H9 (cell line): ENCODE measurements at regions not wholly inside any gene's neighbourhood (a gene's known extent, or its start where the extent isn't known, plus 50 kb on each side); places are given as distances from the start of the nearest gene placed in this dataset.

ENCODE experiments used
- DNase-seq: peaks from one replicate; pipeline ENCODE4 v3.0.0-alpha.2; 2017
- H2AFZ ChIP-seq: one replicate; pipeline ENCODE4 v1.6.1; 2013; ENCODE audit warnings: mild to moderate bottlenecking, low read length, control low read depth, moderate library complexity
- H2AK5ac ChIP-seq: 2 replicates; pipeline ENCODE4 v1.6.1; 2013; ENCODE audit warnings: low read length, control low read depth, mixed read lengths; ENCODE audit not compliant: insufficient read length
- H2BK120ac ChIP-seq: one replicate; pipeline ENCODE4 v1.6.1; 2013; ENCODE audit warnings: low read depth, mild to moderate bottlenecking, low read length, control low read depth, inconsistent platforms; ENCODE audit not compliant: poor library complexity, severe bottlenecking
- H2BK12ac ChIP-seq: 2 replicates; pipeline ENCODE4 v1.6.1; 2013; ENCODE audit warnings: low read length, control low read depth, mixed read lengths, low read depth; ENCODE audit not compliant: insufficient read length
- H2BK15ac ChIP-seq: 2 replicates; pipeline ENCODE4 v1.6.1; 2013; ENCODE audit warnings: low read depth, low read length, control low read depth
- H2BK20ac ChIP-seq: one replicate; pipeline ENCODE4 v1.6.1; 2013; ENCODE audit warnings: low read depth, mild to moderate bottlenecking, low read length, control low read depth, inconsistent platforms; ENCODE audit not compliant: poor library complexity, severe bottlenecking
- H2BK5ac ChIP-seq: 2 replicates; pipeline ENCODE4 v1.6.1; 2013; ENCODE audit warnings: low read length, control low read depth, mixed read lengths; ENCODE audit not compliant: insufficient read length
- H3K14ac ChIP-seq: 2 replicates; pipeline ENCODE4 v1.6.1; 2013; ENCODE audit warnings: low read length, control low read depth; ENCODE audit not compliant: insufficient read depth
- H3K18ac ChIP-seq: 2 replicates; pipeline ENCODE4 v1.6.1; 2013; ENCODE audit warnings: low read depth, mild to moderate bottlenecking, mixed read lengths, low read length, control low read depth; ENCODE audit not compliant: insufficient read length
- H3K23ac ChIP-seq: 2 replicates; pipeline ENCODE4 v1.6.1; 2013; ENCODE audit warnings: low read length, control low read depth, mixed read lengths, low read depth; ENCODE audit not compliant: insufficient read length
- H3K23me2 ChIP-seq: 2 replicates; pipeline ENCODE4 v1.6.1; 2013; ENCODE audit warnings: low read depth, mild to moderate bottlenecking, mixed read lengths, low read length, control low read depth; ENCODE audit not compliant: insufficient read length, poor library complexity, severe bottlenecking
- H3K27ac ChIP-seq: 2 replicates; pipeline ENCODE4 v1.5.1; 2013; ENCODE audit warnings: low read length, control low read depth, mixed read lengths, low read depth; ENCODE audit not compliant: insufficient read length
- H3K27me3 ChIP-seq: 2 replicates; pipeline ENCODE4 v1.6.1; 2013; ENCODE audit warnings: low read length, control low read depth, inconsistent platforms; ENCODE audit not compliant: insufficient read depth
- H3K4ac ChIP-seq: 2 replicates; pipeline ENCODE4 v1.6.1; 2013; ENCODE audit warnings: low read depth, mild to moderate bottlenecking, control low read depth, inconsistent platforms, low read length, moderate library complexity
- H3K4me1 ChIP-seq: 2 replicates; pipeline ENCODE4 v1.6.1; 2013; ENCODE audit warnings: low read length, control low read depth, inconsistent platforms; ENCODE audit not compliant: insufficient read depth
- H3K4me2 ChIP-seq: 2 replicates; pipeline ENCODE4 v1.6.1; 2013; ENCODE audit warnings: low read length, control low read depth, mixed read lengths; ENCODE audit not compliant: insufficient read length, insufficient read depth
- H3K56ac ChIP-seq: 2 replicates; pipeline ENCODE4 v1.6.1; 2013; ENCODE audit warnings: low read depth, mild to moderate bottlenecking, mixed read lengths, low read length, control low read depth; ENCODE audit not compliant: insufficient read length
- H3K79me1 ChIP-seq: 2 replicates; pipeline ENCODE4 v1.6.1; 2013; ENCODE audit warnings: low read depth, mild to moderate bottlenecking, moderate library complexity, low read length, control low read depth, inconsistent platforms; ENCODE audit not compliant: insufficient read depth, poor library complexity, severe bottlenecking
- H3K79me2 ChIP-seq: 2 replicates; pipeline ENCODE4 v1.6.1; 2013; ENCODE audit warnings: low read length, control low read depth, inconsistent platforms; ENCODE audit not compliant: insufficient read depth
- H3K9ac ChIP-seq: 2 replicates; pipeline ENCODE4 v1.6.1; 2013; ENCODE audit warnings: low read length, control low read depth, mixed read lengths; ENCODE audit not compliant: insufficient read length; ENCODE audit errors: extremely low read depth
- H3K9me3 ChIP-seq: one replicate; pipeline ENCODE4 v1.6.1; 2013; ENCODE audit warnings: low read depth, low read length, inconsistent platforms; ENCODE audit not compliant: control insufficient read depth
- H3T11ph ChIP-seq: one replicate; pipeline ENCODE4 v1.6.1; 2013; ENCODE audit warnings: mild to moderate bottlenecking, low read length, control low read depth, inconsistent platforms
- H4K20me1 ChIP-seq: one replicate; pipeline ENCODE4 v1.6.1; 2013; ENCODE audit not compliant: control insufficient read depth, insufficient read length, insufficient read depth
- H4K5ac ChIP-seq: 2 replicates; pipeline ENCODE4 v1.6.1; 2013; ENCODE audit warnings: low read depth, mild to moderate bottlenecking, mixed read lengths, low read length, control low read depth; ENCODE audit not compliant: insufficient read length
- H4K8ac ChIP-seq: replicated peaks from 2 replicates; pipeline ENCODE4 v1.6.1; 2013; ENCODE audit warnings: low read length, control low read depth, mixed read lengths, low read depth; ENCODE audit not compliant: insufficient read length
- H4K91ac ChIP-seq: 2 replicates; pipeline ENCODE4 v1.6.1; 2013; ENCODE audit warnings: low read depth, mild to moderate bottlenecking, moderate library complexity, mixed read lengths, low read length, control low read depth; ENCODE audit not compliant: insufficient read length
- H3K27ac Mint-ChIP-seq, 3 experiments: 2 replicates in 2 of 3; 3 replicates in 1 of 3; pipeline ENCODE4 v1.8.0; 2020 to 2021; ENCODE audit warnings: mixed read lengths in 3 of 3, mild to moderate bottlenecking in 1 of 3, moderate library complexity in 1 of 3
- H3K27me3 Mint-ChIP-seq: 2 replicates; pipeline ENCODE4 v1.8.0; 2021; ENCODE audit warnings: low read depth, mild to moderate bottlenecking, moderate library complexity, mixed read lengths
- H3K36me3 Mint-ChIP-seq, 3 experiments: 2 replicates in 2 of 3; 3 replicates in 1 of 3; pipeline ENCODE4 v1.8.0; 2020 to 2021; ENCODE audit warnings: low read depth in 3 of 3, mixed read lengths in 3 of 3; ENCODE audit not compliant: insufficient read depth in 1 of 3
- H3K4me1 Mint-ChIP-seq, 2 experiments: 2 replicates each; pipeline ENCODE4 v1.8.0; 2020; ENCODE audit warnings: mixed read lengths in 2 of 2
- H3K4me3 Mint-ChIP-seq, 2 experiments: 2 replicates in 1 of 2; 3 replicates in 1 of 2; pipeline ENCODE4 v1.8.0; 2020 to 2021; ENCODE audit warnings: mild to moderate bottlenecking in 2 of 2, mixed read lengths in 2 of 2, moderate library complexity in 1 of 2
- H3K9me3 Mint-ChIP-seq, 2 experiments: 2 replicates in 1 of 2; 3 replicates in 1 of 2; pipeline ENCODE4 v1.8.0; 2020; ENCODE audit warnings: mild to moderate bottlenecking in 2 of 2, mixed read lengths in 2 of 2, moderate library complexity in 1 of 2
- CTCF ChIP-seq: fragments of 200-600 bp; sonication (generic); conservative IDR thresholded peaks from 3 replicates; pipeline ENCODE4 v1.8.0; 2021; ENCODE audit warnings: antibody characterized with exemption, mild to moderate bottlenecking
- WGBS: extraction: QIAGEN DNeasy Blood & Tissue Kit; methylation state at CpG from one replicate; pipeline ENCODE4 v1.1.7; 2013; ENCODE audit warnings: missing lambda C conversion rate, low lambda C conversion rate, mixed read lengths; ENCODE audit not compliant: insufficient read length; ENCODE audit errors: extremely low coverage; 5-methylcytosine and 5-hydroxymethylcytosine counted together

GRCh38 chr1:4519954-4520353 lies 134.5 kb upstream of the AJAP1 start:
- Histone ChIP-seq H3K27me3 (no peaks in the 10 kb centered on the region), H3K23me2 (no peaks in the 10 kb centered on the region), H2BK12ac (no peak overlapping the region), H2AK5ac (no peak overlapping the region), H3K9ac (no peak overlapping the region), H3K9me3 (no peaks in the 10 kb centered on the region), H3K4ac (no peak overlapping the region), H2BK5ac (no peak overlapping the region), H2AFZ (no peak overlapping the region), H2BK15ac (no peak overlapping the region), H3K27ac (no peak overlapping the region), H4K5ac (no peak overlapping the region), H4K91ac (no peak overlapping the region), H3K79me1 (no peaks in the 10 kb centered on the region), H3K4me1 (no peaks in the 10 kb centered on the region), H3K18ac (no peak overlapping the region), H3K4me2 (no peak overlapping the region), H2BK120ac (no peak overlapping the region), H3K23ac (no peak overlapping the region), H4K20me1 (no peaks in the 10 kb centered on the region), H2BK20ac (no peak overlapping the region), H3K56ac (no peak overlapping the region), H3K14ac (no peak overlapping the region), H3K79me2 (no peaks in the 10 kb centered on the region), H4K8ac (no peak overlapping the region), H3T11ph (no peak overlapping the region)
- Mint-ChIP-seq H3K36me3 (no peaks in the 10 kb centered on the region), H3K27me3 (peaks cover 8% of the 10 kb centered on the region), H3K9me3 (peaks cover 4 to 8% of the 10 kb centered on the region in 2 experiments; a peak in 4 of 5 replicates), H3K4me3 (no peak overlapping the region), H3K4me1 (peaks cover 2 to 3% of the 10 kb centered on the region in 2 experiments; a peak in 2 of 4 replicates), H3K27ac (no peak overlapping the region)
- TF ChIP-seq CTCF = no peak
- no peak for DNase-seq
- WGBS = no CpG with 5 or more reads among the region's 6 CpGs
